Germinal center (tissue), 1 donor: ENCODE measurements at regions not wholly inside any gene's neighbourhood (a gene's known extent, or its start where the extent isn't known, plus 50 kb on each side); places are given as distances from the start of the nearest gene placed in this dataset.

Experiments used
- DNase-seq: peaks from one replicate; pipeline ENCODE4 v3.0.0; 2012; ENCODE audit warnings: mixed read lengths, low spot score

DNA sequence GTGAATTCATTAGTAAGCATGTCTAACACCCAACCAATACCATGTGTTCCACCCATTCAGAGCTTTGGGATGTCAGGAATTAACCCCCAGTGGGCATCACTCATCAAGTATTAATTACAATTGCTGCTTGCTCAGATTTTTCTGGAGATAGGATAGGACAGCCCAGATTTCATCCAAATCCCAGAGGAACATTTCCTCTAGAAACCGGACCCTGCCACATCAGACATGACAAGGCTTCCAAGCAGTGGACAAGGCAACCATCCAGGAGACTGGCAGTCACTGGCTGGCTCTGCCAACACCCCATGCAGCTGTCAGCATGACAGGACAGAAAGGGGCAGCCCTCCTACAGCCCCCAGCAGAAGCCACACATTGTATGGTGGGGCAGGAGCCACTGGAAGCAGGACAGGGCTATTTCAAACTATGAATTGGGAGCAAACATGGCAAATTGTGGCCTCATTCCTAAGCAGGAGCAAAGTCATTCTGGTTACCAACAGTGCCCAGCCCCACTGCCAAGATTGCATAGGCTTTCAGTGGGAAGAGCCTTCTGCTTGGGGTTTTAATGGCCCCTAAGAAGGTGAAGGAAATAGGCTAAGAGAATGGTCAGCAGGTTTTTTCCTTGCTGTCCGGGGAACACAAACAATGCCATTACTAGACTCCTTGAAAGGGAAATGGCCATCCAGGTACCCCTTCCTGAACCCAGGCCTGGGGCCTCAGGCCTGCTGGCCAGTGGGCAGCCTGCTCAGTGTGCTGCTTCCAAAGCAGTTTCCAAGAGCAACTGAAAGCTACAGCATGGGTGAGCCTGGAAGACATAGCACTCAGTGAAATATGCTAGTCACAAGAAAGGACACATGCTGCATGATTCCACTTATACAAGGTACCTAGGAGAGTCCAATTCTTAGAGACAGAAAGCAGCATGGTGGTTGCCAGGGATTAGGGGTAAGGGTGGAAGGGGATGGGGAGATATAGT, 294.7 kb upstream of the SLC30A5 start:
- DNase-seq = no peak

- DNase-seq = no peak
These were observed 291.4 kb upstream of the SLC30A5 start for GRCh38 chr5:68802430-68802829.

- DNase-seq = no peak
These were observed 289.9 kb upstream of the SLC30A5 start for GRCh38 chr5:68803881-68804319.

- no peak for DNase-seq
These were observed 289.5 kb upstream of the SLC30A5 start for GRCh38 chr5:68804343-68804742.

GRCh38 chr5:68805444-68805843, 288.4 kb upstream of the SLC30A5 start:
- no peak for DNase-seq

- DNase-seq = no peak
These were observed 276.2 kb upstream of the SLC30A5 start for GRCh38 chr5:68817632-68818031.

DNA sequence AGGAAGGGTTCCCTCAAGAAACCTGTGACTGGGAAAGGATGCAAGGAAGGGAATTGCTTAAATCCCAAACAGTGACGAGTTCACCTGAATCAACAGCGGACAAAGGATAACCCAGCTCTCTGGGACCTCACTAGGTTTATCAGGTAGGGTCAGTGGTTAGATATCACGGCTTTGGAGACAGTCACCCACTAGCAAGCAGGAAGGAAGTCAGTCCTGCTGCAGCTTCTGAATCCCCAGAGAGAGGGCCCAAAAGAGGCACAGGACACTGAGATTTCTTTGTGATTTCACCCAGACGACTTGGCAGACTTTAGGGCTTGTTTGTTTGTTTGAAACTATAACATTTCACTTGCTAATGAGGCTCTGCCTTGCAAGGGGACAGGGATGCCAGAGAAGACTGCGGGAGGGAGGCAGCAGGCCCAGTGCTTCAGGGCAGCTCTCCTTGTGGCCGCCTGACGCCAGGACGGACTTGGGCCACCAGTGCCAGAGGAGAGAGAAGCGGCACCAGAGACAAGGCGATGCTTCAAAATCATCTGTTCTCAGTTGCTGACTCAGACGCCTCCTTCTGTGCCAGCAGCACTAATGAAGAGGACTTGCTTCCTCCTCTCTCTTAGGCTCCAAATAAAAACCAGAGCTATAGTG, 275.6 kb upstream of the SLC30A5 start:
- DNase-seq = no peak

GRCh38 chr5:68818870-68819269, 274.9 kb upstream of the SLC30A5 start:
- DNase-seq = no peak

DNA sequence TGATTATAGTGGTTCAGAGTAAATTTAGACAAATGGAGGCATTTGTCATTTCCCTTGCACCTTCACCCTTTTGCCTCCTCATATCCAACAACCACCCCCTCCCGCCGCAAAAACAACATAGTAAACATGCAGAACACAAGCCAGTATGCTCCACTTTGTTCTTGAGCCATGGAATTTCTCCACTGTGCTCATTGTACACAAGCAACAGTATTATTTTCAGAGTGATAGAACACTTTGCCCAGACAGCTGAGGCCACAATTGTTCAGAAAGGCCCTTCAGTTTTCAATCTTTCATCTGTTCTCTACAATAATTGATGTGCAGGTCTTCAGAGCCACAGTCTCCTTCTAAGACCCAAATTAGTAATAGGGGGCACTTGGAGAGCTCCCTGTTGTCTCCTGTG, 272.8 kb upstream of the SLC30A5 start:
- DNase-seq = no peak

GRCh38 chr5:68822796-68823195, 271.0 kb upstream of the SLC30A5 start:
- no peak for DNase-seq

DNA sequence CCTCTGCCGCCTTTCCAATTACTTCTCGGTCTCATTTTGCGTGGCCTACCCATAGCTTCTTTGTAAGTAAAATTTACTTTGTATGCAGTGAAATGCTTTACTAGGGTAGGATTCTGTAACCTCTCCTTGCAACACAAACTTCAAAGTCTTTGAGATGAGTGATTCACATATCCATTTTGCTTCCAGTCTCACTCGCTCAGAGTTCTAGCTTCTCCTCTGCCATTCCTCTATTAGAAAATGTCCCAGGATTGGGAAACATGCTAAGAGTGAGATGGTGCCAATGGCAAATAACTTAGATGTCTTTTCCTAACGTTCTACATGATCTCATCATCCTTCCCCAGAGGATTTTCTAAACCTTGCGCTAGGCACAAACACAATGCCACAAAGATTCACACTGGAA, 270.5 kb upstream of the SLC30A5 start:
- DNase-seq = no peak

DNA sequence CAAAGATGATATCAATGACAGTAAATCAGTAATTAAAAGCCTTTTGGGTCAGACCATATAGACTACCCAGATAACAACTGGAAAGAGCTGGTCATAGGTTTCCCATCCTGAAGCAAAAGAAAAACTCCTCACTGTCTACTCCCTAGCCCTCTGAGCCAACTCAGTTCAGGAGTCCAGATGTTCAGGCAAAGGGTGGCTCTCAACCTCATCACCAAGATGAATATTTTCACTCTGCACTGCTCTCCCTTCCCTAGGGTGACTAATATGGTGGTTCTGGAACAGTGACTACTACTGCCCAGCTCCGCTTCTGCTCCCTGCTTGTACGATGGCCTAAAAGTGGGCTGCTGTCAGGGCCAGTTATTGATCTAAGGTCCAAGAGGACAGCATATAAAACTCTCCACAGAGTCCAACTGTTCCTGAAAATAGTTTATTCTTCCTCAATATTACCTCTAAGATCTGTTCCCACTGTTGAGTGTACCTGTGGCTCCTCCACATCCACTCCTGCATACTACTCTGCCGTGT, 263.4 kb upstream of the SLC30A5 start:
- no peak for DNase-seq

DNA sequence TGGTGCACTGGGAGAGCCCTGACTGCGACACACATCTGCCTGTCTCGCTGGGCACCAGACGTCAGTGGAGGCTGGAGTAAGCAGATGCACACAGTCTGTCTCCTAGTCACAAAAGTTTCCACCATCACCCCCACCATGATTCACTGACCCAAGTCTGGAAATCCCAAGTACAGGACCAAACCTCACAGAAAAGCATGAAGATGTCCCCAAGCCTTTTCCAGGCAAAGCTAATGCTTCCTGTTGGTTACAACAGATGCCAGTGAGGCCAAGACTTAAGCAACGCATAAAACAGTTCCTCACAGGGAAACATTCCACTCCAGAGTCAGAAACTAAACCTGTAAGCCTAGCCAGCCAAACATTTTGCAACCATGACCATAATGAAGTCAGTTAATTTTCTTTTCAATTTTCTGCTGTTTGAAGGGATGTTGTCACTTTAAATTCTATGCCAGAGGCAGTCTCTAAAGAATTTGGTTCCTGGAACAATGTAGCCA, 259.3 kb upstream of the SLC30A5 start:
- no peak for DNase-seq

GRCh38 chr5:68838157-68838718, 255.6 kb upstream of the SLC30A5 start:
- no peak for DNase-seq

DNA sequence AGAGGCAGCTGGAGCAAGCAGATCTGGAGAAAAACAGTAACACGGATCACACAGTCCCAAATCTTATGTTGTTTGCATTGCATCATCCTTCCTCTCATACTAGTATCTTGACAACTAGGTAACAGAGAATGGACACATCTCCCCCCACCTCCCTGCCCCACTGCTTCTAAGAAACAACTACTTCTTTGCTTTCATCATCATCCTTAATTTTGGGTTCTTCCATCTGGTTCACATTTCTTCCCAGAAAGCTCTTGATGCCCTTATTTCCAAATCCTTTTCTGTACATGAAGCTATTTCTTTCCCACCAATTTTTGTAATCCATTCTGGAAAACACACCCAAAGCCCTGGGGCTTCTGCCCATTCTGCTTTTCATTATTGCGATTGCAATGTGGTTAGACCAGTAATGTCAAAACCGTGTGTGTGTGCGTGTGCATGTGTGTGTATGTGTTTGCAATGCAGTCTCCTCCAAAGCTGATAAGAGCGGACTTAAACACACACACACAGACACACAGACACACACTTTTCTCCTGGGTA, 254.7 kb upstream of the SLC30A5 start:
- no peak for DNase-seq

DNA sequence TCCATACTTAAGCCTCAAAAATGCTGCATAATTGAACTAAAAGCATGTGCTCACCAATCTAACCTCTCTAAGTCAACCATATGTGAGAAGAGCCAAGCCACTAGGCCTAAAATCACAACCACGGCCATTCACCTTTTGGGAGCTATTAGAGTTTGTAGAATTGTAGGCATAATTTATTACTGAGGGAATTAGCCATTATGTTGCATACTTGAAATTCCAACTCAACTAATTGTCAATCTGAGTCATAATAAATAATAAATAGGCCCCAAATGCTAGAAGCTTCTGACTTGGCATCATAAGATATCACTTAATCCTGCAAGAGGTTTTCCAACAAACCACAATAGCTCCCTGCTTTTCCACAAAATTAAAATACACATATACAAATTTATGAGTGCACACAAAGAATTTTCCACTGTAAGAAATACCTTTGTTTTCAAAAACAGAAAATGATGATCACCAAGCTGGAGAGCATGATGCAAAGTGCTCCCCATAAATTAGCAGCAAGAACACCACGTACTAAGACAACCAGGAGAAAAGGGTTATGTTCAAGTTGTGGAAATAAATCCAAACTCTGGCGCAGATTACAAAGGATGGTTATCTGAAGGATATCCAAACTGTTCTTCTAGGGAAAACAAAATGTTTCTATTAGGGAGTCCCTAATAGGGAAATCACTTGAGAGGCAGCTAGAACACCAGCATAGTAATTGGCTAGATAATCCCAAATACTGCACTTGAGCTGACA, 250.0 kb upstream of the SLC30A5 start:
- DNase-seq = no peak

DNA sequence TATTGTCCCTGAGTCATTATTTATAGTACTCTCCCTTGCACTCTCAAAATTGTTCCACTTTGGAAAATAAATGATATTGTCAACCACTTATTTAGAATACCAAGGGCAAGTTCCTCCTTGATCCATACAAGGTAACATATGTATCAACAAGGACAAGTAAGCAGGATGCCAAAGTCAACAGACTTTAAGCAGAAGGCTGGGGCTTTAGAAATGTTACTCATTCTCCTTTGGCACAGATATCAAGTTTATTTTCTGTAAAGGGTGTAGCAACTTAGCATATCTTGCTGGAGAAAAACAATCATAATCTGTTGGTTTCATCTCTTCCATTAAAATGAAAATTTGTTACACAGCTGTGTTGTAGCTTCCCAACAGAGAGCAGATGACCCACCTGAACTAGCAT, 248.7 kb upstream of the SLC30A5 start:
- no peak for DNase-seq

DNA sequence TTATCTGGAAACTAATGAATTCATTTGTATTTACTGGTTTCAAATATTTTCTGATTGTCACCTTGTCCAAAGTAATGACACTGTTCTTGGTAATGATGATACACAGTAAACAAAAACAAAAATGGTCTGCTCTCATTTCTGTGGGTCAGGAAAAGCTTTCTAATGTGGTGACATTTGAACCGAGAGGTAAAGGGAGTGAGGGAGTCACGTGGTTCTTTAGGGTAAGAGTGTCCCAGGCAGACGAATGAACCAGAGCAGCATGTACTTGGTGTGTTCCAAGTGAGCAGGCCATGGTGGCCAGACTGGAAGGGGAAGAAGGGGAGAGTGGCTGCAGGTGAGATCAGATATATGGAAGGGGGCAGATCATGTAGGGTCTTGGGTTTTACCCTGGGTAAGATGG, 247.0 kb upstream of the SLC30A5 start:
- DNase-seq = no peak

- DNase-seq = no peak
These were observed 245.7 kb upstream of the SLC30A5 start for GRCh38 chr5:68848091-68848490.

- no peak for DNase-seq
These were observed 244.7 kb upstream of the SLC30A5 start for GRCh38 chr5:68849103-68849502.

GRCh38 chr5:68849906-68850305, 243.9 kb upstream of the SLC30A5 start:
- DNase-seq = no peak

- DNase-seq = no peak
These were observed 232.7 kb upstream of the SLC30A5 start for GRCh38 chr5:68861099-68861498.
